ENCODE measurements at regions not wholly inside any gene's neighbourhood (a gene's known extent, or its start where the extent isn't known, plus 50 kb on each side); places are given as distances from the start of the nearest gene placed in this dataset.

DNA sequence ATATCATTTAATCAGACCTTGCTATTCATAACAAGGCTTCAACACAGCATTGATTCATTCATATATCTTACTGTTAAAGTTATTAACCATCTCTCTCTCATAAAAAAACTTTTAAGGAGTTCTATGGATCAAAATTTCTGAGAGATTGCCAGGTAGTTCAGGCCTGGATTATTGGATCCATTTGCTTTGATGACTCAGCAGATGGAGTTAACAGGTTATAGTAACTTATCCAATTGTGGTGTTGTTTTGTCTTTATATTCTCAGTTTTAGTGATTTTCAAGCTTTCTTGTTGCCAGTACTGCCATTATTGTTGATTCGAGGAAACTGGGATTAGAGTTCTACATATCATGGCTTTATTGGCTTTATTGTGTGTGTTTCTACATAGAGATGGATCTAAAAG, 195.7 kb upstream of the MMADHC start:
- TF ChIP-seq, protein P1, sequence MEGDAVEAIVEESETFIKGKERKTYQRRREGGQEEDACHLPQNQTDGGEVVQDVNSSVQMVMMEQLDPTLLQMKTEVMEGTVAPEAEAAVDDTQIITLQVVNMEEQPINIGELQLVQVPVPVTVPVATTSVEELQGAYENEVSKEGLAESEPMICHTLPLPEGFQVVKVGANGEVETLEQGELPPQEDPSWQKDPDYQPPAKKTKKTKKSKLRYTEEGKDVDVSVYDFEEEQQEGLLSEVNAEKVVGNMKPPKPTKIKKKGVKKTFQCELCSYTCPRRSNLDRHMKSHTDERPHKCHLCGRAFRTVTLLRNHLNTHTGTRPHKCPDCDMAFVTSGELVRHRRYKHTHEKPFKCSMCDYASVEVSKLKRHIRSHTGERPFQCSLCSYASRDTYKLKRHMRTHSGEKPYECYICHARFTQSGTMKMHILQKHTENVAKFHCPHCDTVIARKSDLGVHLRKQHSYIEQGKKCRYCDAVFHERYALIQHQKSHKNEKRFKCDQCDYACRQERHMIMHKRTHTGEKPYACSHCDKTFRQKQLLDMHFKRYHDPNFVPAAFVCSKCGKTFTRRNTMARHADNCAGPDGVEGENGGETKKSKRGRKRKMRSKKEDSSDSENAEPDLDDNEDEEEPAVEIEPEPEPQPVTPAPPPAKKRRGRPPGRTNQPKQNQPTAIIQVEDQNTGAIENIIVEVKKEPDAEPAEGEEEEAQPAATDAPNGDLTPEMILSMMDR (IDR thresholded peaks at IDR 0.05): no peak
- no peak for TF ChIP-seq EP300 (IDR thresholded peaks at IDR 0.05)
- no peak for TF ChIP-seq POLR2A (IDR thresholded peaks at IDR 0.05)

All from stomach (tissue), 4 donors.